ENCODE measurements at regions not wholly inside any gene's neighbourhood (a gene's known extent, or its start where the extent isn't known, plus 50 kb on each side); places are given as distances from the start of the nearest gene placed in this dataset.
A peak's percentile ranks its signal among the peaks of the same experiment; 100 is the strongest.

DNA sequence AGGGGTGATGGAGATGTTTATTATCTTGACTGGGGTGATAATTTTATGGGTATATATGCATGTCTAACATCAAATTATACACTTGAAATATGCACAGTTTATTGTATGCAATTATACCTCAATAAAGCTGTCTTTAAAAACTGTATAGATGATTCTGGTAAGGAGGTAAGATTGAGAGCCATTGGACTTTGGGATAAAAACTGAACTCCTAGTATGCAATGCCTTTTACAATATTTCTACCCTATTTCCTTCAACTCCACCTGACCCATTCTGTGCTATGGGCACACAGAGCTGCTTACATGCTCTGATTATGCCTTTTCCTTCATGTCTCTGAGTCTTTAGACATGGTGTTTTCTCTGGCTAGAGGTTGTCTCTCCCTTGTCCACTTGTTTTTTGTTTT, 63.9 kb upstream of the UGP2 start:
- Histone ChIP-seq H2AFZ (ENCODE audit: low read length) (no peak overlapping the region), H3K4me3 (replicated peaks in 1 of 4; ENCODE audit: control extremely low read depth in 1 of 4, insufficient read depth in 1 of 4, low read depth in 3 of 4, low read length in 4 of 4) (no peak overlapping the region), H3K9me3 (ENCODE audit: control insufficient read depth, insufficient read depth, low read depth, low read length) (no peaks in the 10 kb centered on the region), H3K27me3 (ENCODE audit: control insufficient read depth, insufficient read depth, low read length) (no peaks in the 10 kb centered on the region), H4K20me1 (ENCODE audit: control insufficient read depth, extremely low read depth, insufficient read depth, low read length) (no peaks in the 10 kb centered on the region), H3K4me1 (ENCODE audit: control insufficient read depth, extremely low read depth, insufficient read depth, low read length) (no peaks in the 10 kb centered on the region), H3K79me2 (ENCODE audit: control insufficient read depth, insufficient read depth, low read length) (no peaks in the 10 kb centered on the region), H3K4me2 (ENCODE audit: extremely low read depth, insufficient read depth, low read length) (no peak overlapping the region), H3K9ac (ENCODE audit: insufficient read depth, low read length) (no peak overlapping the region), H3K27ac (ENCODE audit: insufficient read depth, low read length) (no peak overlapping the region), H3K36me3 (ENCODE audit: control insufficient read depth, insufficient read depth, low read length) (no peaks in the 10 kb centered on the region)
- no peak for DNase-seq (ENCODE audit: low read depth in 2 of 2)
- TF ChIP-seq, protein P1, sequence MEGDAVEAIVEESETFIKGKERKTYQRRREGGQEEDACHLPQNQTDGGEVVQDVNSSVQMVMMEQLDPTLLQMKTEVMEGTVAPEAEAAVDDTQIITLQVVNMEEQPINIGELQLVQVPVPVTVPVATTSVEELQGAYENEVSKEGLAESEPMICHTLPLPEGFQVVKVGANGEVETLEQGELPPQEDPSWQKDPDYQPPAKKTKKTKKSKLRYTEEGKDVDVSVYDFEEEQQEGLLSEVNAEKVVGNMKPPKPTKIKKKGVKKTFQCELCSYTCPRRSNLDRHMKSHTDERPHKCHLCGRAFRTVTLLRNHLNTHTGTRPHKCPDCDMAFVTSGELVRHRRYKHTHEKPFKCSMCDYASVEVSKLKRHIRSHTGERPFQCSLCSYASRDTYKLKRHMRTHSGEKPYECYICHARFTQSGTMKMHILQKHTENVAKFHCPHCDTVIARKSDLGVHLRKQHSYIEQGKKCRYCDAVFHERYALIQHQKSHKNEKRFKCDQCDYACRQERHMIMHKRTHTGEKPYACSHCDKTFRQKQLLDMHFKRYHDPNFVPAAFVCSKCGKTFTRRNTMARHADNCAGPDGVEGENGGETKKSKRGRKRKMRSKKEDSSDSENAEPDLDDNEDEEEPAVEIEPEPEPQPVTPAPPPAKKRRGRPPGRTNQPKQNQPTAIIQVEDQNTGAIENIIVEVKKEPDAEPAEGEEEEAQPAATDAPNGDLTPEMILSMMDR (conservative IDR thresholded peaks at IDR 0.05 in 1 of 2, IDR thresholded peaks at IDR 0.05 in 1 of 2; ENCODE audit: low read depth in 1 of 2, low read length in 2 of 2) = no peak
- TF ChIP-seq EZH2 (IDR thresholded peaks at IDR 0.05; ENCODE audit: low read length, missing control alignments) = no peak

DNA sequence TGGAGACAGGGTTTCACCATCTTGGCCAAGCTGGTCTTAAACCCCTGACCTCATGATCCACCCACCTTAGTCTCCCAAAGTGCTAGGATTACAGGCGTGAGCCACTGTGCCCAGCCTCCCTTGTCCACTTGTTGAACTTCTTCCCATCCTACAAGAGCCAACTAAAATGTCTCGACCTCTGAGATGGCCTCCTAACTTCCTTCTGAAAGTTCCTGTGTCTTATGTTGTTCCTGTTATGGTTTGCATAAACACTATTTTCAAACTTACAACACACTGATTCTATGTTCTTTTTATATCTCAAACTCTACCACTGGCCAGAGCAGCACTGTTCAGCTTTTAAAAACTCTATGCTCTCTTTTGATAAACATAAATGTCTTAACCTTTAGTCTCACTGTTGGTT, 63.3 kb upstream of the UGP2 start:
- Histone ChIP-seq H3K4me3 (replicated peaks in 1 of 4; ENCODE audit: control extremely low read depth in 1 of 4, insufficient read depth in 1 of 4, low read depth in 3 of 4, low read length in 4 of 4) (no peak overlapping the region), H3K27me3 (ENCODE audit: control insufficient read depth, insufficient read depth, low read length) (no peaks in the 10 kb centered on the region), H2AFZ (ENCODE audit: low read length) (no peak overlapping the region), H3K36me3 (ENCODE audit: control insufficient read depth, insufficient read depth, low read length) (no peaks in the 10 kb centered on the region), H3K9ac (ENCODE audit: insufficient read depth, low read length) (no peak overlapping the region), H4K20me1 (ENCODE audit: control insufficient read depth, extremely low read depth, insufficient read depth, low read length) (no peaks in the 10 kb centered on the region), H3K4me1 (ENCODE audit: control insufficient read depth, extremely low read depth, insufficient read depth, low read length) (no peaks in the 10 kb centered on the region), H3K9me3 (ENCODE audit: control insufficient read depth, insufficient read depth, low read depth, low read length) (no peaks in the 10 kb centered on the region), H3K27ac (ENCODE audit: insufficient read depth, low read length) (no peak overlapping the region), H3K4me2 (ENCODE audit: extremely low read depth, insufficient read depth, low read length) (no peak overlapping the region), H3K79me2 (ENCODE audit: control insufficient read depth, insufficient read depth, low read length) (no peaks in the 10 kb centered on the region)
- no peak for DNase-seq (ENCODE audit: low read depth in 2 of 2)
- TF ChIP-seq, protein P1 (conservative IDR thresholded peaks at IDR 0.05 in 1 of 2, IDR thresholded peaks at IDR 0.05 in 1 of 2; ENCODE audit: low read depth in 1 of 2, low read length in 2 of 2) = no peak
- TF ChIP-seq EZH2 (IDR thresholded peaks at IDR 0.05; ENCODE audit: low read length, missing control alignments) = no peak

DNA sequence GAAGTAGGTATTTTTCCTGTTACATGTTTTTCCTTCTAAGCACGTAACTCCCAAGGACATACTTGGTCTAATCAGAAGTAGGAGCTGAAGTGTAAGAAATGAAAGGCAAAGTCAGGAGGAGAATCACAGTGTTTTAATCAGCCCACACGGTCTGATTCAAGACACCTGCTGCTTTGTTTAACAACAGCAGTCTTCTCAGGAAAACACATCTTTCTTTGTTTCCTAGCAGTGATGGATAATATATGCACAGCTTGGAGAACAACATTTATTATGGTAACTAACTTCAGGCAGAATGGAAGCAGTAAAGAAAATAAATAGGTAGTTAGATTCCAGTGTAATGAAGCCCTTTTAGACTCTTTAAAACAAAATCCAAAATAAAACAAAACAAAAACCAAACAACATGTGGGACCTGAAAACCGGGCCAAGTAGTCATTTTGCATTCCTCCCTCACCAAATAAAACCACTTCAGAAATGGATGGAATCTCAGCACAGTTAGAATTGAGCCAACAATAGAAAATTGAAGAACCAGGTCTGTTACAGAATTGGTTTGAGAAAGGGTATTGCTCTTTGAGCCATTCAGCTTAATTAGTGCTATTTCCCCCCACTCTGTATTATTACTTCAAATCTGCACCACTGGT, 61.1 kb upstream of the UGP2 start:
- H3K36me3 ChIP-seq (ENCODE audit: control insufficient read depth, insufficient read depth, low read length) = no peaks in the 10 kb centered on the region
- no peaks in the 10 kb centered on the region for H3K9me3 ChIP-seq (ENCODE audit: control insufficient read depth, insufficient read depth, low read depth, low read length)
- H3K4me1 ChIP-seq (ENCODE audit: control insufficient read depth, extremely low read depth, insufficient read depth, low read length) = no peaks in the 10 kb centered on the region
- TF ChIP-seq EZH2 (IDR thresholded peaks at IDR 0.05; ENCODE audit: low read length, missing control alignments) = no peak
- TF ChIP-seq, protein P1 (conservative IDR thresholded peaks at IDR 0.05 in 1 of 2, IDR thresholded peaks at IDR 0.05 in 1 of 2; ENCODE audit: low read depth in 1 of 2, low read length in 2 of 2) = no peak
- no peaks in the 10 kb centered on the region for H4K20me1 ChIP-seq (ENCODE audit: control insufficient read depth, extremely low read depth, insufficient read depth, low read length)
- H2AFZ ChIP-seq (ENCODE audit: low read length) = no peak overlapping the region
- no peak overlapping the region for H3K9ac ChIP-seq (ENCODE audit: insufficient read depth, low read length)
- no peak overlapping the region for H3K4me3 ChIP-seq (replicated peaks in 1 of 4; ENCODE audit: control extremely low read depth in 1 of 4, insufficient read depth in 1 of 4, low read depth in 3 of 4, low read length in 4 of 4)
- no peak overlapping the region for H3K4me2 ChIP-seq (ENCODE audit: extremely low read depth, insufficient read depth, low read length)
- no peak overlapping the region for H3K27ac ChIP-seq (ENCODE audit: insufficient read depth, low read length)
- DNase-seq (ENCODE audit: low read depth in 2 of 2) = peak in 1 of 2 donors; percentile 22
- H3K79me2 ChIP-seq (ENCODE audit: control insufficient read depth, insufficient read depth, low read length) = no peaks in the 10 kb centered on the region
- no peaks in the 10 kb centered on the region for H3K27me3 ChIP-seq (ENCODE audit: control insufficient read depth, insufficient read depth, low read length)

Measured in fibroblast of lung (primary cell).